GM12878 (cell line): ENCODE measurements at regions not wholly inside any gene's neighbourhood (a gene's known extent, or its start where the extent isn't known, plus 50 kb on each side); places are given as distances from the start of the nearest gene placed in this dataset.

Experiments
- ATAC-seq: fragments of 200-7000 bp; cut with Tn5 transposase; 3 replicates; pipeline ENCODE4 v1.9.1; 2020; ENCODE audit warnings: mild to moderate bottlenecking, moderate library complexity
- BruUV-seq: library from RNA; stranded (reverse); fragments of 400-500 nt; replicated peaks from 2 replicates; lab custom pipeline; 2021; lab: Mats Ljungman, UMichigan
- CTCF ChIA-PET: fragments of 300-600 bp; sonication (Branson Sonifier 250); formaldehyde crosslinking; extraction: SDS; loops from one replicate; lab custom pipeline; 2021; ENCODE audit warnings: inconsistent platforms; lab: Yijun Ruan, JAX
- POLR2A ChIA-PET: fragments of 350-600 bp; formaldehyde crosslinking; extraction: SDS; loops from one replicate; lab custom pipeline; 2021; ENCODE audit warnings: inconsistent platforms; lab: Charles Lee
- RAD21 ChIA-PET: fragments of 300-600 bp; sonication (Branson Sonifier 250); formaldehyde crosslinking; loops from one replicate; lab custom pipeline; 2023; ENCODE audit warnings: antibody characterized with exemption; ENCODE audit not compliant: unreplicated experiment; lab: Charles Lee
- SMC1A ChIA-PET: fragments of 300-600 bp; sonication (Branson Sonifier 250); formaldehyde crosslinking; loops from one replicate; lab custom pipeline; 2023; ENCODE audit not compliant: unreplicated experiment, uncharacterized antibody; lab: Charles Lee
- DNase-seq: peaks from one replicate; pipeline ENCODE4 v3.0.0-alpha.2; 2011; ENCODE audit warnings: low read depth, low spot score
- FAIRE-seq: peaks from 3 replicates; lab custom pipeline; 2011; peaks lifted over from hg19 to GRCh38; lab: Jason Lieb, UNC
- H2AFZ ChIP-seq: 2 replicates; pipeline ENCODE4 v1.6.0; 2011; ENCODE audit warnings: low read depth, low read length, control low read depth; ENCODE audit not compliant: control insufficient read depth
- H3K27ac ChIP-seq: 2 replicates; pipeline ENCODE4 v1.5.1; 2011; ENCODE audit warnings: control low read depth; ENCODE audit not compliant: control insufficient read depth, insufficient read depth
- H3K27me3 ChIP-seq, 2 experiments: replicated peaks in 1 of 2; 2 replicates each; pipeline versions ENCODE4 v1.6.0 to v1.6.1; 2011; ENCODE audit warnings: low read length in 1 of 2; ENCODE audit not compliant: control insufficient read depth in 2 of 2, insufficient read depth in 2 of 2
- H3K36me3 ChIP-seq, 2 experiments: 2 replicates each; pipeline ENCODE4 v1.5.1; 2011; ENCODE audit warnings: low read length in 1 of 2; ENCODE audit not compliant: control insufficient read depth in 2 of 2, insufficient read depth in 2 of 2
- H3K4me1 ChIP-seq: 2 replicates; pipeline ENCODE4 v1.6.1; 2011; ENCODE audit warnings: mild to moderate bottlenecking, low read length, moderate library complexity, mixed read lengths; ENCODE audit not compliant: control insufficient read depth, insufficient read depth
- H3K4me2 ChIP-seq: 2 replicates; pipeline ENCODE4 v1.6.0; 2011; ENCODE audit warnings: control low read depth; ENCODE audit not compliant: control insufficient read depth, insufficient read depth
- H3K4me3 ChIP-seq: fragments of 200-600 bp; sonication (generic); 2 replicates; pipeline ENCODE4 v1.5.1; 2016
- H3K79me2 ChIP-seq: 2 replicates; pipeline ENCODE4 v1.6.0; 2011; ENCODE audit warnings: low read length; ENCODE audit not compliant: control insufficient read depth, insufficient read depth
- H3K9ac ChIP-seq: 2 replicates; pipeline ENCODE4 v1.8.0; 2011; ENCODE audit warnings: low read length, control low read depth, mixed read lengths; ENCODE audit not compliant: control insufficient read depth, insufficient read depth
- H3K9me3 ChIP-seq: replicated peaks from 3 replicates; pipeline ENCODE4 v1.5.1; 2011; ENCODE audit warnings: mild to moderate bottlenecking, low read length; ENCODE audit not compliant: control insufficient read depth, insufficient read depth
- H4K20me1 ChIP-seq: 2 replicates; pipeline ENCODE4 v1.6.0; 2011; ENCODE audit not compliant: control insufficient read depth, insufficient read depth
- BHLHE40 ChIP-seq, 2 experiments: fragments of 450-650 bp in 1 of 2; IDR thresholded peaks; 2 replicates each; pipeline ENCODE4 v1.6.1; 2011 to 2017; ENCODE audit warnings: low read depth in 2 of 2, borderline replicate concordance in 1 of 2, improper control_type of control experiment in 1 of 2, low read length in 1 of 2, mild to moderate bottlenecking in 1 of 2
- BMI1 ChIP-seq: fragments of 450-650 bp; IDR thresholded peaks from 2 replicates; pipeline ENCODE4 v1.6.1; 2016; ENCODE audit warnings: mild to moderate bottlenecking, moderate library complexity, borderline replicate concordance
- MTA3 ChIP-seq: IDR thresholded peaks from 2 replicates; pipeline ENCODE4 v1.6.1; 2012; ENCODE audit warnings: low read length, inconsistent platforms, borderline replicate concordance
- RCOR1 ChIP-seq: conservative IDR thresholded peaks from 2 replicates; pipeline ENCODE4 v1.6.1; 2012; ENCODE audit warnings: low read depth, low read length, improper control_type of control experiment
- ZNF217 ChIP-seq: fragments of 450-650 bp; IDR thresholded peaks from 2 replicates; pipeline ENCODE4 v1.6.1; 2017; ENCODE audit warnings: antibody characterized with exemption, mild to moderate bottlenecking
- WGBS: methylation state at CpG from one replicate; pipeline ENCODE4 v1.1.6; 2016; ENCODE audit warnings: low lambda C conversion rate; ENCODE audit not compliant: insufficient replicate concordance, insufficient coverage; ENCODE audit errors: missing lambda C conversion rate; 5-methylcytosine and 5-hydroxymethylcytosine counted together
- in situ Hi-C: fragments of 300-500 bp; cut with MboI; formaldehyde crosslinking; loops from 9 replicates; pipeline ENCODE4 v1.14.3; 2018; ENCODE audit warnings: mixed read lengths
- intact Hi-C: fragments of 100-400 bp; cut with micrococcal nuclease; formaldehyde crosslinking; loops from one replicate; pipeline ENCODE4 v1.14.2; 2022; ENCODE audit not compliant: unreplicated experiment

- in situ Hi-C loops (no loop called here), intact Hi-C loops (no loop called here)
- FAIRE-seq (no peak), ATAC-seq (no peak), DNase-seq (no peak)
- no peak overlapping the region for H3K27ac ChIP-seq
- H3K9me3 ChIP-seq, result no peaks in the 10 kb centered on the region
- POLR2A ChIA-PET, result no interaction called here
- H3K79me2 ChIP-seq, result no peaks in the 10 kb centered on the region
- BruUV-seq, result no TSS peak
- CTCF ChIA-PET, result no interaction called here
- WGBS, result 57% methylated on average over 17 of the region's 17 CpGs
- H3K4me3 ChIP-seq, result no peak overlapping the region
- no peaks in the 10 kb centered on the region for H4K20me1 ChIP-seq
- no peak overlapping the region for H3K4me2 ChIP-seq
- peaks cover 0 to 4% of the 10 kb centered on the region in 2 experiments; a peak in 3 of 4 replicates for H3K27me3 ChIP-seq
- no peak overlapping the region for H3K9ac ChIP-seq
- SMC1A ChIA-PET, result interaction anchor here (0.7 kb wide), 1 partner anchor 85 kb away, joined by 3 read pairs; no protein-coding TSS in a partner anchor
- TF ChIP-seq BHLHE40 (IDR thresholded peaks at IDR 0.05; ENCODE audit: borderline replicate concordance in 1 of 2, low read depth in 2 of 2, low read length in 1 of 2), result no peak
- no peak for TF ChIP-seq RCOR1
- TF ChIP-seq MTA3, result no peak
- H2AFZ ChIP-seq, result no peak overlapping the region
- no peaks in the 10 kb centered on the region for H3K36me3 ChIP-seq
- RAD21 ChIA-PET, result no interaction called here
- H3K4me1 ChIP-seq, result no peaks in the 10 kb centered on the region
Observed at GRCh38 chr2:238638982-238639628, 208.8 kb upstream of the TWIST2 start.

- FAIRE-seq (no peak), DNase-seq (no peak), ATAC-seq (no peak)
- no TSS peak for BruUV-seq
- Histone ChIP-seq H3K27ac (no peak overlapping the region), H3K27me3 (peaks cover 0 to 2% of the 10 kb centered on the region in 2 experiments; a peak in 2 of 4 replicates), H3K4me2 (no peak overlapping the region), H3K79me2 (no peaks in the 10 kb centered on the region), H3K9ac (no peak overlapping the region), H2AFZ (no peak overlapping the region), H4K20me1 (no peaks in the 10 kb centered on the region), H3K4me1 (no peaks in the 10 kb centered on the region), H3K4me3 (no peak overlapping the region), H3K9me3 (no peaks in the 10 kb centered on the region), H3K36me3 (no peaks in the 10 kb centered on the region)
- in situ Hi-C loops, result no loop called here
- ChIA-PET CTCF (no interaction called here), POLR2A (no interaction called here), SMC1A (no interaction called here), RAD21 (no interaction called here)
- 52% methylated on average over 8 of the region's 8 CpGs for WGBS
- TF ChIP-seq ZNF217, result no peak
- TF ChIP-seq BMI1, result no peak
- intact Hi-C loops, result no loop called here
Observed at GRCh38 chr2:238640486-238640885, 207.4 kb upstream of the TWIST2 start.
